ENCODE measurements at regions not wholly inside any gene's neighbourhood (a gene's known extent, or its start where the extent isn't known, plus 50 kb on each side); places are given as distances from the start of the nearest gene placed in this dataset.

- no peak for DNase-seq (ENCODE audit: low read depth)
- no peak for TF ChIP-seq CTCF (IDR thresholded peaks at IDR 0.05; ENCODE audit: low read depth, low read length, missing control alignments)
- in situ Hi-C loops (cut with HindIII; ENCODE audit: low sequenced_read_pairs): no loop called here
- H3K4me3 ChIP-seq (ENCODE audit: low read depth, low read length): no peak overlapping the region
These were observed 1485.1 kb downstream of the EFNA5 start for GRCh38 chr5:106185661-106186081.

GRCh38 chr5:106174903-106175302, 1495.8 kb downstream of the EFNA5 start:
- TF ChIP-seq CTCF (IDR thresholded peaks at IDR 0.05; ENCODE audit: low read depth, low read length, missing control alignments): no peak
- no peak for DNase-seq (ENCODE audit: low read depth)
- in situ Hi-C loops (cut with HindIII; ENCODE audit: low sequenced_read_pairs): no loop called here
- no peak overlapping the region for H3K4me3 ChIP-seq (ENCODE audit: low read depth, low read length)

GRCh38 chr5:106172681-106173532, 1497.8 kb downstream of the EFNA5 start:
- in situ Hi-C loops (cut with HindIII; ENCODE audit: low sequenced_read_pairs): no loop called here

GRCh38 chr5:106171708-106172107, 1499.0 kb downstream of the EFNA5 start:
- TF ChIP-seq CTCF (IDR thresholded peaks at IDR 0.05; ENCODE audit: low read depth, low read length, missing control alignments): no peak
- DNase-seq (ENCODE audit: low read depth): no peak
- no peak overlapping the region for H3K4me3 ChIP-seq (ENCODE audit: low read depth, low read length)
- in situ Hi-C loops (cut with HindIII; ENCODE audit: low sequenced_read_pairs): no loop called here

More at GRCh38 chr5:106172681-106173532, 1497.8 kb downstream of the EFNA5 start:
- no peak for TF ChIP-seq CTCF (IDR thresholded peaks at IDR 0.05; ENCODE audit: low read depth, low read length, missing control alignments)
- DNase-seq (ENCODE audit: low read depth): no peak
- no peak overlapping the region for H3K4me3 ChIP-seq (ENCODE audit: low read depth, low read length)

GRCh38 chr5:106171132-106171531, 1499.6 kb downstream of the EFNA5 start:
- TF ChIP-seq CTCF (IDR thresholded peaks at IDR 0.05; ENCODE audit: low read depth, low read length, missing control alignments): no peak
- in situ Hi-C loops (cut with HindIII; ENCODE audit: low sequenced_read_pairs): no loop called here
- no peak overlapping the region for H3K4me3 ChIP-seq (ENCODE audit: low read depth, low read length)
- no peak for DNase-seq (ENCODE audit: low read depth)

GRCh38 chr5:106167766-106168165, 1503.0 kb downstream of the EFNA5 start:
- in situ Hi-C loops (cut with HindIII; ENCODE audit: low sequenced_read_pairs): no loop called here
- no peak overlapping the region for H3K4me3 ChIP-seq (ENCODE audit: low read depth, low read length)
- DNase-seq (ENCODE audit: low read depth): no peak
- TF ChIP-seq CTCF (IDR thresholded peaks at IDR 0.05; ENCODE audit: low read depth, low read length, missing control alignments): no peak
